Neural progenitor cell (in vitro differentiated cells): ENCODE measurements at regions not wholly inside any gene's neighbourhood (a gene's known extent, or its start where the extent isn't known, plus 50 kb on each side); places are given as distances from the start of the nearest gene placed in this dataset.

Source experiments
- CTCF ChIP-seq: fragments of 200-600 bp; sonication (generic); IDR thresholded peaks from 2 replicates; pipeline ENCODE4 v1.5.1; 2017; ENCODE audit warnings: antibody characterized with exemption, mild to moderate bottlenecking
- EZH2 ChIP-seq: fragments of 200-600 bp; sonication (generic); IDR thresholded peaks from 2 replicates; pipeline ENCODE4 v1.6.1; 2017; ENCODE audit warnings: antibody characterized with exemption, mild to moderate bottlenecking, moderate library complexity
- EZH2phosphoT487 ChIP-seq: fragments of 200-600 bp; sonication (generic); IDR thresholded peaks from 2 replicates; pipeline ENCODE4 v1.6.1; 2017; ENCODE audit warnings: antibody characterized with exemption

DNA sequence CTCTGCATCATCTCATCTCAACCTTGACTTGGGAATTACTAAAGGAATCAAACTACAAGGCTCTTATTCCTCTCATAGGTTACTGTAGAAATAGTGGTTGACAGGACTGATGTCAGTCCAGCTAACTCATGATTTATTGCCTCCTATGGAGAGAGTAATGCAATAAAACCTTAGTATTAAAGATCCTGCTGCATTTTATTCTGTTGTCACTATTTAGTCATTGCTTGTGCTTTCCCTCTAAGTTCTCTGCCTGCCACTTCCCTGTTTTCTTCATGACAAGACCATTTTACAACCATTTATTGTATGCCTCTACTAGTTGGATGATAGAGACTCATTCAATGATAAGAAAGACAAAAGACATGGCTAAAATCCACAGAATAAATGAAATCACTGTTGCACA is 134.1 kb upstream of the GRM7 start:
- TF ChIP-seq CTCF, result no peak
- TF ChIP-seq EZH2phosphoT487, result no peak
- no peak for TF ChIP-seq EZH2
